DMS53 (cell line): ENCODE measurements at regions not wholly inside any gene's neighbourhood (a gene's known extent, or its start where the extent isn't known, plus 50 kb on each side); places are given as distances from the start of the nearest gene placed in this dataset.

ENCODE experiments used
- DNase-seq: peaks from one replicate; lab custom pipeline; 2025; lab: John Stamatoyannopoulos, UW

DNA sequence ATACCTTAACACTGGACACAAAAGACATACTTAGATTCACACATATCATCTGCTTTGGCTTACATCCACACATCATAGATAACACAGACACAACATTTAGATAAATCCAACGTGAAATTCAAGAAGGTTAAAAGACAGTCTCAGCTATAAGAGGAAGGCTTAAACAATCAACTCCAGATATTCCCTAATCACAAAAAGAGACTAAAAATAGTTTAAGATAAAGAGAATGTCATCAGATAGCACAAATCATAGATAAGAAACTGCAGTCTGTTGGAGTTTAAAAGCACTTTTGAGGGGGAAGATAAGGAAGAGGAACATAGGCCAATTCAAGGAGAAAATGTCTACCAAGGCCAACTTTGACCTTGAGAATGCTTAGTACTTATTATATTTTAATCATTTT is 504.8 kb downstream of the JRKL start:
- DNase-seq, result no peak

DNA sequence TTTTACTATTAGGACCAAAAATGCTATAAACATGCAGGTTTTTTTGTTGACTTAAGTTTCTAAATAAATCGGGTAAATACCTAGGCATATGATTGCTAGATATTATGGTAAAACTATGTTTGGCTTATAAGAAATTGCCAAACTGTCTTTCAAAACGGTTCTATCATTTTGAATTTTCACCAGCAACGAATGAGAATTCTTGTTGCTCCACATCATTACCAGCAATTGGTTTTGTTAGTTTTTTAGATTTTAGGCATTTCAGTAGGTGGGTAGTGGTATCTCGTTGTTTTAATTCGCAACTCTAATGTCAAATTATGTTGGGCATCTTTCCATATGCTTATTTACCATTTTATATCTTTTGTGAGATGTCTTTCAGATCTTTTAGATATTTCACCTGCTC is 510.2 kb downstream of the JRKL start:
- DNase-seq, result no peak

DNA sequence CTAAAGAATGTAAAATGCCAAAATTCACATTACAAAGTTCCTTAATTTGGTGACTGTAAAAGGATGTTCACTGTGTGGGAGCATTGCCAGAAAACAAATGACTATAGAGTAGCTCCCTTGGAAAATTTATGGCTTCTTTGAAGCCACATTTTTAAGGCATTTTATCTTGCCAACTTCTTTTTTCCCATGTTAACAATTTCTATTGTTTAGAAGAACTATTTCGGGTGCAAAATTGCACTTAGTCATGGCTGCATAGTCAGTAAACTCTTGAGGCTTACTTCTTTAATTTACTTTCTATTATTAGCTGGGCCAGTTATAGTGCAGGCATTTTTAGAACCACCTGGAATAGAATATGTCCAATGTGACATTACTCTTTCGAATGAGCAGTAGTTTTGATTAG is 515.3 kb downstream of the JRKL start:
- DNase-seq, result no peak

DNA sequence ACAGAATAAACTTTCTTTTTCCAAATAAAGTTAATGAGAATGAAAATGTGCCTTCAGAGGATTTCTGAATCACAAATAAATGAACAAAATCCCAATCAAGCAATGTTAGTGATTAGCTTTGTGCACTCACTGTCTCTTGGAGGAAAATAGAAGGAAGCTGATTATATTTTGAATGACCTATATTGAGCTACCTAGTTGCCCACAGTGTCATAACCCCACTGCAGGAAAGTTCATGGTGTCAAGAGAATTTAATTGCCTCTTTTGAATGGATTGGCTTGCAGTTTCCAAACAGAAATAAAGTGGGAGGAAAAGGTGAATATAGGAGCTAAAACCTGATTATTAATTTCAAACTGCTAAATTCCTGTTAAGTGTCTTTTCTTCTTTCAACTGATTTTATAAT is 515.9 kb downstream of the JRKL start:
- no peak for DNase-seq

DNA sequence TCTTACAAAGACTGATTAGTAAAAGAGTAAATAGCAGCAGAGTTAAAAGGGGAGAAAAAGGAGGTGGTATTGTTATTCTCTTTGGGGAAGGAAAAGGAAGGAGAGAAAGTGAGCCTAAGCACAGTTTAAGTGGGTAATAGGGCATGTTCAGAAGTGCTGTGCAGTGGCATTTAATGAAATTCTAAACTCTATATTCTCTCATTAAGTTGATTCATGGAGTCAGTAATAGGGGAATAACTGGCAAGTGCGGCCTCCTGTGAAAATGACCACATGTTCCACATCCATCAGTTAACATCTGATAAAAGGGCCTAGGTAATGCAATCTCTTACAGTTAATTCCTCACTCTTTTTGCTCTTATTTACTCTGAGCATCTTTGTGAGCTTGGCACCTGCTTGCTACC is 516.7 kb downstream of the JRKL start:
- DNase-seq, result no peak

DNA sequence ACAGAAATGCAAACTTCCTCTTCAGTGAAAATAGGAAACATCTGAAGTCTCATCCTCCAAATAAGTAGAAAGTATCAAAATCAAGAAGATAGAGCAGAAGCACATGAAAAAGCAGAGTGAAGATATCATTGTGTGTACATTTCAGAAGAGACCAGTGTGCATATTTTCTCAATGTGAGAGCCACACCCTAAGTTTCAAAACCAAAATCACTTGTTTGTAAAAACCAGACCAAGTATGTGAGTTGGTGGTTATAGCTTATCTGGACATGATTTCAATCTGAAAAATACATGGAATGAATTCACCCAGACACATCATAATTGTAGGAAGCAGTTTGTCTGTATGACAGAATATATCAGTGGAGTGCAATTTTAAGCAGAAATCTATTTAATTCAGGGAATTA is 536.0 kb downstream of the JRKL start:
- DNase-seq, result no peak

DNA sequence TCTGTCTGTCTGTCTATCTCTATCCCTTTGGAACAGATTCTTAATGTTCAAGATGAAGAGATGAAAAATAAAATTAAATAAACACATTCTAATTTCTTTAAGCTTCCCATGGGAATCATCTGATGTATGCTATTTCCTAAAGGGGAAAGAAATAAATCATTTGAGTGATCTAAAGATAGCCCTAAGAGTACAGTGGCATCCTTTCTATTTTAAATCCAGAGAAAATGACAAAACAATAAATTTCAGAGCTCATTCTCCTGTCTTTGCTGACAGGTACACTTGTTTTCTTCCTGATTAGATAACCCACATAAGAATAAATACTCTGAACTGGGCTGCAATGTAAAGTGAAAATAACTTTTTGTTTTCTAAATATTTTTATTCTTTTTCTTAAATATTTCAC is 550.4 kb downstream of the JRKL start:
- DNase-seq, result no peak

DNA sequence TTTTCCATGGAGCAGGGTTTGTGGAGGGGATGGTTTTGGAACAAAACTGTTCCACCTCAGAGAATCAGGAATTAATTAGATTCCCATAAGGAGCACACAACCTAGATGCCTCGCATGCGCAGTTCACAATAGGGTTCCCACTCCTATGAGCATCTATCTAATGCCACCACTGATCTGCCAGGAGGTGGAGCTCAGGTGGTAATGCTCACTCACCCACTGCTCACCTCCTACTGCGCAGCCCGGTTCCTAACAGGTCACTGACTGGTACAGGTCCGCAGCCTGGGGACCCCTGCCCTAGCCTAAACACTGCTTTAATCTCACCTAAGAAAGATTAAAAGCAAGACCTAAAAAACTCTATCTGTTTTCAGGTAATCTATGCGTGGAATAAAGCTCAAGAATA is 553.0 kb downstream of the JRKL start:
- peak; percentile 6 for DNase-seq

DNA sequence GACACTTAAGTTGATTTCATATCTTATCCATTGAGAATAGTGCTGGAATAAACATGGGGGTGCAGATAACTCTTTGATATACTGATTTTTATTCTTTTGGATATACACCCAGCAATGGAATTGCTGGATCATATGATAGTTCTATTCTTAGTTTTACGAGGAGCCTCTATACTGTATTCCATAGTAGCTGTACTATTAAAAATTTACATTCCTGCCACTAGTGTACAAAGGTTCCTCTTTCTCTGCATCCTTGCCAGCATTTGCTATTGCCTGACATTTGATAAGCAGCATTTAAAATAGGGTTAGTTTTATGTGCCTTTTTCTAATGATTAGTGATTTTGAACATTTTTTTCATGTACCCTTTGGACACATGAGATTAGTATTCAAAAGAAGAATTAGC is 554.2 kb downstream of the JRKL start:
- DNase-seq, result peak; percentile 14

DNA sequence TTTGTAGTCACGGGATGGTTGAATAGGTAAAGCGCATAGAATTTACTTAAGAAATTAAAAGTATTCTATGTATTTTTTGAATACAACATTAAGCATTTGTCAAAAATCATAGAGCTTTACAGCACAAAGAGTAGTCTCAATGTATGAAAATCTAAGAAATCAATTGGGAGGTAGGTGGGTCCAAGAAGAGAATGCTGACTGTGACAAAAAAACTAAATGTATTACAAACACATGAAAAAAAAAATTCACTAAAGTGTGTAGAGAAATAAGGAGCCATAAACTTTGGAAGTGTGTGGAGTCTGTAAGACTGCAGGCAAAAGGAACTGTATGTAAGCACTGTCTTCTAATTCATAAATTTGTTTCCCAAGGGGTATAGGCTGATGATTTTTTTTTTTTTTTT is 558.3 kb downstream of the JRKL start:
- no peak for DNase-seq

DNA sequence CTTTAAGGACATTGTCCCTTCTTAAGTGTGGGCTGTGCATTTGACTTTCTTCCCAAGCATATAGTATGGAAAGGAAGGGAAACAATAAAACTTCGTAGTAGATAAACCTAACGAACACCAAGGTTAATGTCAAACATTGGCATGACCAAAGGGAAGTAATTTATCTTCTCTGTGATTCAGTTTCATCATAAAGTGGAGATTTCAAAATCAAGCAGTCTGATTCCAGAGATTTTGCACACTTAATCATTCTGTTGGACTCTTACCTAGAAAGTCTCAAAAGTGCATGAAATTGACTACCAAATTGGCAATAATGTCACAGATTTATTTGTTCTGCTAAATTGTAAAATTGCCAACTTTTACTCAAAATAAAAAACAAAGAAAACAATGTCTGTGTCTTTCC is 559.7 kb downstream of the JRKL start:
- no peak for DNase-seq

DNA sequence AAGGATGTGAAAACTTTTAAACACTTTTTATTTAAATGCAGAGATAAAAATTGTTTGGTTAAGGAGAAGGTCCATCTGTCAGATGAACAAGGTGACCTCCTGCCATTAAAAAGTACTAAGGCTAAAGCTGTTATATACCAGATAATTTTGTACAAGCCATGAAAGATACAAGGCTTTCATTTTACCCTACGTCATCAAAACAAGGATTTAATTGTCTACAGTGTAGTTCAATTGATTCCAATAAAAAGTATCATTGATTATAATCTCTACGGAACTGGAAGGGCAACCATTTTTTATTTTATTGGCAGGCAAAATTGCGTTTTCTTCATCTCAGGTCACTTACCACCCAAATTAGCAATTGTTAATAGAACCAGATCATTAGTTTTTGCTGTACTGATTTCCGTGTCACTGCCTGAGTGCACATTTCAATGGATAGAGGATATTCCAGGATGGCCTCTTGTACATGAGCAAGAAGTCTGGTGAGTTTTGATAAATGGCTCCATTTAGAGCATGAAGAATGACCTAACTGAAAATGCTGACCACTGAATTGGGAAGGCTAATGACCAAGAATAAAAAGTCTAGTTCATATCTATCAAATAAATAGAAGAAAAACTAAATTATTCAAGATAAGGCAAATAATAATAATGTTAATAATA is 564.9 kb downstream of the JRKL start:
- DNase-seq, result no peak

DNA sequence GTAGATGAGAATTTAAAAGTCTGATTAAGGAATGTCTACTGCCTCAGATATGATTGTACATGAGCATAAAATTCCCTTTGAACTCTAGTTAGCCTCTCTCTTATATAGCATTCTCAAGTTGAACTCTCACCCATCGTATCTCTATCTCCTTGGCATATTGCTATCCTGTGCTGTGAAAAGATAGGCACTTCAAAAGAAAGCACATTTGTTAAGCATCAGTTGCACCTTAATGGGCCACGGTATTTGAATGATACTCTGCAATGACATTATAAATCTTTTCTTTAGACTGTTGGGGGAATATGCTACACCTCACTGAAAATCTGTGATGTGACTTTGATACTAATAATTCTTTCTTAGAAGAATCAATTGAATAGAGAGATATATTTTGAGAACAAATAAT is 570.7 kb downstream of the JRKL start:
- no peak for DNase-seq

DNA sequence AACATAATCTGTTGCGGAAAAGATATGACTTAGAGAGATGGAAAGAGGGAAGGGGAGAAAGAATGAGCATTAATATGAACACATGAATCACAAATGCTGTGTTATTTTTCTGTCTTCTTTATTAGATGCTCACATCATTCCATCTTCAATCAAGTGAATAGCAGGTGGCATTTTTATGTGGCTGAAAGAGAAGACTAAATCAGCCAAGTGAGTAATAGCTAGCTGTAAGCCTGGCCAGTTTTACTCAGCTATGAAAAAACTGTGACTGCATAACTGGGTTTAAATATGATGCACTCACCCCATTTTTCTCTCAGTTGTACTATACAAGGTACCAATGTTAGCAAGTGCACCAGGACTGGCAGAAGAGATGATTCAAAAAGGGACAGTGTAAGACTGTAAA is 571.1 kb downstream of the JRKL start:
- DNase-seq, result no peak

DNA sequence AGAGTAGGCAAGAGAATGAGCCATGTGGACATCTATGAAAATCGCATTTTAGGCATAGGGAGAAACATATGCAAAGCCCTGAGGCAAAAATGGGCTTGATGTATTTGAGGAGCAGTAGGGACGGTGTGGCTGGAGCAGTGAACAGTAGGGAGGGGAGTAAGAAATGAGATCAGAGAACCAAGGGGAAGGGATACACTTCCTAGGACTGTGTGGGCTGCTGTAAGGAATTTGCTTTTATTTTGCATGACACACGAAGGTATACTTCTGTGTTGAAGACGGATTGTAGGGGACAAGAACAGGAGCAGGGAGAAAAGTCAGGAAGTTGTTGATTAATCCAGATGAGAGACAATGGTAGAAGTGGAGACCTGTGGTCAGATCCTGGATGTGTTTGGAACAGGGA is 572.1 kb downstream of the JRKL start:
- DNase-seq, result no peak

DNA sequence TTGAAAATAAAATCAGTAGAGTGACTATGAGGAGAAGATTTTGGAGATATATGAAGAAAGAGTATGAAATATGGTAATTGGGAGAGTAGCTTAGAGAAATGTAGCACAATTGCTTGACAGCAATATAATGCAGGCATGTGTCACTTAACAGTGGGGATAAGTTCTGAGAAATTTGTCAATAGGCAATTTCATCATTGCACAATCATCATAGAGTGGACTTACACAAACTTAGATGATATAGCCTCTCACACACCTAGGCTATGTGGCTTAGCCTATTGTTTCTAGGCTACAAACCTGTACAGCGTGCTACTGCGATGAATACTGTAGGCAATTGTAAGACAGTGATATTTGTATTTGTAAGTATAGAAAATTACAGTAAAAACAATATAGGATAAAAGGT is 573.6 kb downstream of the JRKL start:
- no peak for DNase-seq

DNA sequence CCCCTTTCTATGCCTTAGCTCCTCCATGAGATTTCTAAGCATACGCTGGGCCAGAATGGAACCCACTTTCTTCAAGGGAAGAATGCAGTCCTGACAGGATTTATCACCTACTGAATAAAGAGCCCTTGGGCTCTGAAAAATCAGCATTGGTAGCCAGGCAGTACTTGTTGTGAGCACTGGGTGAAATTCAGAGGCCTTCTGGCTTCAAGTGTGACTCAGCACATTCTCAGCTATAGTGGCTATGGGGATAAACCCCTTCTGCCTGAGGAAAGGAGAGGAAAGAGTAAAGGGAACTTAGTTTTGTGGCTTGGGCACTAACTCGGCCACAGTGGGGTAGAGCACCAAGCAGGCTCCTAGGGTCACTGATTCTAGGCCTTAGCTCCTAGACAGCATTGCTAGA is 574.8 kb downstream of the JRKL start:
- peak; percentile 41 for DNase-seq

DNA sequence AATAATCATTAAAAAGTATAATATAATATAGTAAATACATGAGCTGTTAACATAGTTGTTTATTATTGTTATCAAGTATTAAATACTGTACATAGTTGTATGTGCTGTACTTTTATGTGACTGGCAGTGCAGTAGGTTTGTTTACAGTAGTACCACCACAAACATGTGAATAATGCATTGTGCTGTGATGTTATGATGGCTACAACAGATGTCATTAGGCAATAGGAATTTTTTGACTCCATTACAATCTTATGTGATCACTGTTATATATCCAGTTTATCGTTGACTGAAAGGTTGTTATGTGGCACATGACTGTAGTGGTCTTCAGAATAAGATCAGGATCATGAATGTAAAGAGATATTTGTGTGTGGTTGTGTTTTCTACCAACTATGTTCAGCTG is 577.8 kb downstream of the JRKL start:
- DNase-seq, result no peak

DNA sequence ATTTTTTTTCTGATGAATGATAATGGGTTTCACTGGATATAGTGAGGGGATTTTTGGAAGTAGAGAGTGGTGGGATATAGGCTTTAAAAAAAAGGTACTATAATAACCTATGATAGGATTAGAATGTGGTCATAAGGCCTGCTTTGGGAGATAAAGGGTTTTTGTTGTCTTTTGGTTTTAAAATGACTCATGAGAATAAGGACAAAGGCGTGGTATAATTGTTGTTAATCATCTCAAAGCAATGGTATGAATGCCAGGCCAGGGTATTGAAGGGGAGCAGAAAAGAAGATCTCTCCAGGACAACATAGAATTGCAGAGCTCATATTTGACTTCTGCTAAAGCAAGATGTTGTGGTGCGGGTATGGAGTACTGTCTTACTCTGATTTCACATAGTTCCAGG is 579.4 kb downstream of the JRKL start:
- DNase-seq, result no peak

DNA sequence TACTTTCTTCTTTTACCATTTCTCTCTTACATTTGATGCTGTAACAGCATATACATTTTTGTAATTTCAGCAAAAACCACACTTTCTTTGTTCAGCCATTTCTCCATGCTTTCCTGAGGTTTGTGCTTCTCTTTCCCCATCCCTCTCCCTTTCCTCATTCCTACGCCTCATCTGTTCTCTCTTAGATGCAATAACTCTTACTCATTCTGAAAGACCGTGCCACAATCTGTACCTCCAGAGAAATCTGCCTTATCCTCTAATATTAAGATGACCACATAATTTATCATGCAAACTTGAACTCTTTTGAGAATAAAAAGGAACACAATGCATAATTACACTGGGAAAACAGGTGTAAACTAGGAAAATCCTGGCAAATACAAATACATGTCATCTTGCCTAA is 588.9 kb downstream of the JRKL start:
- DNase-seq, result no peak

DNA sequence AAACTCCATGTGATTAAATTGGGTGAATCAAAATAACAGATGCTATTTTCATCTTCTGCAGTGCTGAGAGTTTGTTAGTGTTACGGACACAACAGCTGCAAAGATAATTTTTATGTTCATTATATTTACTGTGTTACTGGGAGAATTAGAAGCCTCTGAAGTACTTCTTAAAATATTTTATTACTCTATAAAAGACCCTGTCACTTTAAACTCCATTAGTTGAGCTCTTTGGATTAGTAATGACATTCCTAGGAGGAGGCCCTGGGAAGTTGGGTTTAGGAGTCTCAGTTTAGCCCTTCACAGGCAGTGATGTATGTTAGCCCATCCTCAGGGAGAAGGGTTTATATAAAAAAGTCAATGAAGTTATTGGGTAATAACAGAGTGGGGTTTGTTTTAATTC is 596.7 kb downstream of the JRKL start:
- DNase-seq, result no peak

DNA sequence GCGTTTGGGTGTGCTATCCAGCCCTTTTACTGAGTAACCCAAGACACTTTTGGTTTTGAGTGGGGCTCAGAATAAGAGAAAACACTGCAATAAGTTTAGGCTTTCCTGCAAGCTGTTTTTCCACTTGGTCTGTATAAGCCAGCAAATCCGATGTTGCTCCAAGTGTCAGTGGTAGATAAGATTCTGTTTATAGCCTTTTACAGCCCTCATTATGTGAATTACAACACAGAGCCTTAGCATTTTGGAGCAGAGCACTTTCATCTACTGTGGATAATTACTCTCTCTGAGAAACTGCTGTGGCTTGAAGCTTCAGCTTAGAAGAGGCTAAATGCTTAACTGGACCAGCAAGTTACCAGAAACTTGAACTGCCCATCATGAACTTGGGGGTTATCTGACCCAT is 601.1 kb downstream of the JRKL start:
- no peak for DNase-seq

DNA sequence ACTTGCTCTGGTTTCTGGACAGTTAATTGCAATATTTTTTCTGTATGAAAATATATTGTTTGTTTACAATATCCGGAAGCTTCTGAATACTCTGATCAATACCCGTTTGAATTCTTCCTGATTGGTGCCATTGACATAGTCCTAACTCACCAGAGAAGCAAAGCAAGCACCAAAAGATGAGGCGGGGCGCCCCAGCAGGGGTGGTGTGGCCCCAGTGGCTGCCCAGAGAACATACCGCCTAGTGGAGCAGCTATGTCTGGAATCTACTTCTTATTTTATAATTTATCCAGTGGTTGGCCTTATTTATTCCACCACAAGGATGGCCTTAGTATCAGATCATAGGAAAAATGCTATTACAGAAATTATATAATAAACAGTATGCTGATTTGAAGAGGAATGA is 610.7 kb downstream of the JRKL start:
- DNase-seq, result no peak

DNA sequence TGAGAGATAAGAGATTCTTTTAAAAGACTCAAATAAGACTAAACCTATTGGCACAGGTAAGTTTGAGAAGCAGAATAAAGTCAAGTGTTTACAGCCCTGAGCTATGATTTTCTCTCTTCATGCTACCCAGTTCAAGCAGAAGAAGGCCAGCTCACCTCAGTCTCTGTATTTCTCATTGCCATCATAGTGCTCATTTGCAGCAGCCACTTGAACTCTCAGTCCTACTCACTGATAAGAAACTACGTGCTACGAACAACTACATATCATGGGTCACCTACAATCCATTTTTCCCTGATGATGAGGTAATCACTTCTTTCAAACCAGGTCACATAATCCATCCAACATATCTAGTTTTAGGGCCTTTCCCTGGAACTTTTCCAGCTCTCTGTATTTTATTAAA is 617.5 kb downstream of the JRKL start:
- DNase-seq, result no peak

DNA sequence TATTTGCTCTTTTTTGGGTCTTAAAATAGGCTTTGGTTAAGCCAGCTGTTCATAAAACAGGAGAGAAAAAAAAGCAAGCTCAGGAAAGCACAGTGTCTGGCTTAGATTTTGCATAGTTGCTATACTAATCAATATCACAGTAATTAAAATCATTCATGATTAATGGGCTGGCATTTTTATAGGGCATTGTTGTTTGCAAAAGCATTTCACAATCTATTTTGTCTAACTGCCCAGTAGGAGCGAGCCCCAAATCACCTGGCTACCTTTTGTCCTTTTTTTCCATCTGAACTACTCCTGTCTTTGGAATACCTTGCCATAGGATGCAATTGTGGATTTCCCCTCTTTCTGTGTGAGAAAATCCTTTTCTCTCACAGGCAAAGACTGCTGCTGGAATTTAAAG is 619.8 kb downstream of the JRKL start:
- DNase-seq, result no peak
